Liver (tissue), 3 donors: ENCODE measurements at regions not wholly inside any gene's neighbourhood (a gene's known extent, or its start where the extent isn't known, plus 50 kb on each side); places are given as distances from the start of the nearest gene placed in this dataset.
"Not testable (repeated sequence)": the region's sequence is repeated elsewhere in the genome, so short reads cannot be mapped to it uniquely, and the experiment has no call there.

ENCODE experiments used
- CTCF ChIP-seq: fragments of 150-350 bp; IDR thresholded peaks from 2 replicates; pipeline ENCODE4 v1.5.1; 2017; ENCODE audit warnings: improper control_type of control experiment, low read depth, low read length; ENCODE audit not compliant: missing input control
- RAD21 ChIP-seq, 2 donors: IDR thresholded peaks; 2 replicates each; pipeline ENCODE4 v1.6.1; 2016; ENCODE audit warnings: antibody characterized with exemption in 2 of 2, mild to moderate bottlenecking in 2 of 2
- donor health status: healthy.
- donor health status: healthy.

GRCh38 chr16:29147710-29148109, 162.9 kb downstream of the LAT start:
- TF ChIP-seq CTCF = not testable (repeated sequence)
- TF ChIP-seq RAD21 (IDR thresholded peaks at IDR 0.05) = peak in 1 of 2 donors; percentile 57
